Left ventricle myocardium inferior (tissue), 1 donor: ENCODE measurements at regions not wholly inside any gene's neighbourhood (a gene's known extent, or its start where the extent isn't known, plus 50 kb on each side); places are given as distances from the start of the nearest gene placed in this dataset.
A peak's percentile ranks its signal among the peaks of the same experiment; 100 is the strongest.

Source experiments
- DNase-seq: peaks from one replicate; pipeline ENCODE4 v3.0.0-alpha.2; 2020
- H3K27ac ChIP-seq: fragments of 200-600 bp; replicated peaks from 2 replicates; pipeline ENCODE4 v1.8.0; 2021
- H3K27me3 ChIP-seq: fragments of 200-600 bp; 2 replicates; pipeline ENCODE4 v1.8.0; 2021; ENCODE audit warnings: low read depth
- H3K36me3 ChIP-seq: fragments of 200-600 bp; 2 replicates; pipeline ENCODE4 v1.8.0; 2021
- H3K4me1 ChIP-seq: fragments of 200-600 bp; 2 replicates; pipeline ENCODE4 v1.8.0; 2021
- H3K4me3 ChIP-seq: fragments of 200-600 bp; 2 replicates; pipeline ENCODE4 v1.8.0; 2021; ENCODE audit warnings: mild to moderate bottlenecking, moderate library complexity
- H3K9me3 ChIP-seq: fragments of 200-600 bp; replicated peaks from 2 replicates; pipeline ENCODE4 v1.8.0; 2021
- CTCF ChIP-seq: fragments of 200-600 bp; IDR thresholded peaks from 2 replicates; pipeline ENCODE4 v1.8.0; 2021; ENCODE audit warnings: antibody characterized with exemption, mild to moderate bottlenecking, borderline replicate concordance
- intact Hi-C: fragments of 100-400 bp; cut with micrococcal nuclease; formaldehyde crosslinking; loops from one replicate; pipeline ENCODE4 v1.11.0; 2022
- donor health status: DM: no; HTN: yes; CAD: no; lungs with severe emphysema.

- intact Hi-C loops: no loop called here
- TF ChIP-seq CTCF: no peak
- Histone ChIP-seq H3K36me3 (no peaks in the 10 kb centered on the region), H3K27me3 (no peaks in the 10 kb centered on the region), H3K27ac (no peak overlapping the region), H3K4me1 (peaks cover 13% of the 10 kb centered on the region), H3K9me3 (no peaks in the 10 kb centered on the region), H3K4me3 (no peak overlapping the region)
- no peak for DNase-seq
Observed at GRCh38 chr18:55879331-55879730, 291.3 kb upstream of the TCF4 start.

- intact Hi-C loops: no loop called here
- H3K27me3 ChIP-seq: no peaks in the 10 kb centered on the region
- peaks cover 13% of the 10 kb centered on the region for H3K4me1 ChIP-seq
- H3K4me3 ChIP-seq: no peak overlapping the region
- H3K9me3 ChIP-seq: no peaks in the 10 kb centered on the region
- H3K36me3 ChIP-seq: no peaks in the 10 kb centered on the region
- DNase-seq: no peak
- TF ChIP-seq CTCF: no peak
- no peak overlapping the region for H3K27ac ChIP-seq
Observed at GRCh38 chr18:55878224-55878623, 290.2 kb upstream of the TCF4 start.

- no peaks in the 10 kb centered on the region for H3K9me3 ChIP-seq
- H3K4me1 ChIP-seq: peaks cover 13% of the 10 kb centered on the region
- H3K36me3 ChIP-seq: no peaks in the 10 kb centered on the region
- no peak for TF ChIP-seq CTCF
- DNase-seq: no peak
- intact Hi-C loops: no loop called here
- no peak overlapping the region for H3K4me3 ChIP-seq
- H3K27me3 ChIP-seq: no peaks in the 10 kb centered on the region
- H3K27ac ChIP-seq: no peak overlapping the region
Observed at GRCh38 chr18:55877321-55877720, 289.3 kb upstream of the TCF4 start.

- H3K36me3 ChIP-seq: no peaks in the 10 kb centered on the region
- DNase-seq: no peak
- H3K27ac ChIP-seq: no peak overlapping the region
- intact Hi-C loops: no loop called here
- H3K27me3 ChIP-seq: no peaks in the 10 kb centered on the region
- peaks cover 13% of the 10 kb centered on the region for H3K4me1 ChIP-seq
- no peak for TF ChIP-seq CTCF
- H3K4me3 ChIP-seq: no peak overlapping the region
- H3K9me3 ChIP-seq: no peaks in the 10 kb centered on the region
Observed at GRCh38 chr18:55876254-55876653, 288.3 kb upstream of the TCF4 start.

- no peak for DNase-seq
- intact Hi-C loops: no loop called here
- peak overlapping the region; percentile 38 for H3K27ac ChIP-seq
Observed at GRCh38 chr18:55875371-55875901, 287.4 kb upstream of the TCF4 start.

More at GRCh38 chr18:55875371-55875901, 287.4 kb upstream of the TCF4 start:
- H3K36me3 ChIP-seq: no peaks in the 10 kb centered on the region
- no peak for TF ChIP-seq CTCF
- H3K4me3 ChIP-seq: no peak overlapping the region
- no peaks in the 10 kb centered on the region for H3K9me3 ChIP-seq
- no peaks in the 10 kb centered on the region for H3K27me3 ChIP-seq
- H3K4me1 ChIP-seq: peaks cover 17% of the 10 kb centered on the region
